VCaP (cell line): ENCODE measurements at regions not wholly inside any gene's neighbourhood (a gene's known extent, or its start where the extent isn't known, plus 50 kb on each side); places are given as distances from the start of the nearest gene placed in this dataset.

Source experiments
- H3K27ac ChIP-seq: fragments of 450-650 bp; 2 replicates; pipeline ENCODE4 v1.5.1; 2017
- TF ChIP-seq, protein P1 (sequence below): fragments of 450-650 bp; conservative IDR thresholded peaks from 2 replicates; pipeline ENCODE4 v1.5.1; 2017; ENCODE audit warnings: mild to moderate bottlenecking, moderate library complexity

DNA sequence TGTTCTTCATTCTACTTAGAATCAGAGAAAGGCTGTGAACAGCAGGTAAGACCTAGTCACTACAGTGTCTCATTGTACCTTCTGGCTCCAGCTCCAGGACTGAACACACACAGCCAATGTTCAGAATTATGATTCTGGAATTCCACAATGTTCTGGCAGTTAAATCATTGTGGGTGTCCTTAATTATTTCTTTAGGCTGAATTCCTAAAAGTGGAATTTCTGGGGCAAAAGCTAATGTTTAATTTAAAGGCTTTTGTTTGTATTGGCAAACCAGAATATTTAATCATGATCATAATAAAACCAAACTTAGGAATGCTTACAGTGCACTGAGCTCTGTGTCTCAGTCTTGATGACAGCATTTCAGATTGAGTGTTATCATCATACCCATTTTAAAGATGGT lies 67.0 kb upstream of the FAT1 start:
- H3K27ac ChIP-seq, result peak overlapping the region; percentile 54
- TF ChIP-seq, protein P1, sequence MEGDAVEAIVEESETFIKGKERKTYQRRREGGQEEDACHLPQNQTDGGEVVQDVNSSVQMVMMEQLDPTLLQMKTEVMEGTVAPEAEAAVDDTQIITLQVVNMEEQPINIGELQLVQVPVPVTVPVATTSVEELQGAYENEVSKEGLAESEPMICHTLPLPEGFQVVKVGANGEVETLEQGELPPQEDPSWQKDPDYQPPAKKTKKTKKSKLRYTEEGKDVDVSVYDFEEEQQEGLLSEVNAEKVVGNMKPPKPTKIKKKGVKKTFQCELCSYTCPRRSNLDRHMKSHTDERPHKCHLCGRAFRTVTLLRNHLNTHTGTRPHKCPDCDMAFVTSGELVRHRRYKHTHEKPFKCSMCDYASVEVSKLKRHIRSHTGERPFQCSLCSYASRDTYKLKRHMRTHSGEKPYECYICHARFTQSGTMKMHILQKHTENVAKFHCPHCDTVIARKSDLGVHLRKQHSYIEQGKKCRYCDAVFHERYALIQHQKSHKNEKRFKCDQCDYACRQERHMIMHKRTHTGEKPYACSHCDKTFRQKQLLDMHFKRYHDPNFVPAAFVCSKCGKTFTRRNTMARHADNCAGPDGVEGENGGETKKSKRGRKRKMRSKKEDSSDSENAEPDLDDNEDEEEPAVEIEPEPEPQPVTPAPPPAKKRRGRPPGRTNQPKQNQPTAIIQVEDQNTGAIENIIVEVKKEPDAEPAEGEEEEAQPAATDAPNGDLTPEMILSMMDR, result no peak

DNA sequence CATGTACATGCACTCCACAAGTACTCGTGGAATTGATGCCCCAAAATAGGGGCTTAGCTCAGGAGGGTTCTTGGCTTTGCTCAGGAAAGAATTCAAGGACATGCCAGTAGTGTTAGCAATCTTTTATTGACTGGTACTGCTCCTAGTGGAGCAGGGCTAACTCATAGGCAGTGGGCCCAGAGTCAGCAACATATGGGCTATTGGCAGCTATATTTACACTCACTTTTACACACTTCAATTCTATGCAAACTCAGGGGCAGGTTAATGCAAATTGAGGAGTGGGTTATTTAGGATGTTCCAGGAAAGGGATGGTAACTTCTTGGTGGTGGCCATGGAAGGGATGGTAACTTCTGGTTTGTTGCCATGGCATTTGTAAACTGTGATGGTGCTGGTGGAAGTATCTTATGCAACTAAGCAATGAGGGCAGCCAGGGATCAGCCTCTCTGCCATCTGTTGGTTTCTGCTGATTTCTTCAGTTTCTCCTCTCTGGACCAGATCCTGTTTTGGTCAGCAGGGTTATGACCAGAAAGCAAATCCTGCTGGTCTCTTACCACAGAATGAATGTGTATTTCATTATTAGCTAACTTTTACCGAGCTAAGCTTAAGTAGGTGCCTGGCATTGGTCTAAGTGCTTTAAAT lies 69.2 kb upstream of the FAT1 start:
- TF ChIP-seq, protein P1, result no peak
- H3K27ac ChIP-seq, result no peak overlapping the region

DNA sequence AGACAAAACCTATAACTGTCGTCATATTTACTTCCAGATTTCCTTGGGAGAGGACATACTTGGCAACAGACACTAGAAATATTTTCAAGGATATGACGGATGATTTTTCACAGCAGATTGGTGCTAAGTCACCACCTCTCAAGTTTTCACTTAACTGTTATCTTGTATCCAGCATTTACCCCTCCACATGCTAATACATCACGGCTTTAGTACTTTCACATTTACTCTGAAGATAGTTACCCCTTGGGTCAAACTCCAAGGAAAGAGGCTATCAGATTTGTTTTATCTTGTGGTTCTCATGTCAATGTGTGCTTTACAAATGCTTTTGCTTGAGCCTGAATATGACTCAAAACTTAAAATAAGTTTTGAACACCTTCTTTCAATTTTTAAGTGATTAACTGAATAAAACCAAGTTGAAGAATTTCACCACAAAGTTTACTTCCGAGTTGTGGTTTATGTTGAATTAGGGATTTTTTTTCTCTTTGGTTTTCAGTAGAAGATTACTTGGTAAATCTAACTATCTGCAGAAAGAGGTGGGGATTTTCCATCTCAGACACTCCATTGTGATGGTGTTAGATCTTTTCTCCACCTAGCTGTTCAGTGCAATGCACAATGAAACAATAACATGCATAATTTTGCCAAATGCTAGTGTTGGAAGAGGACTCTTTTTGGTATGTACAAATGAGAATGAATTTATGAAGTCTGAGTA lies 75.4 kb upstream of the FAT1 start:
- TF ChIP-seq, protein P1, result no peak
- H3K27ac ChIP-seq, result no peak overlapping the region

DNA sequence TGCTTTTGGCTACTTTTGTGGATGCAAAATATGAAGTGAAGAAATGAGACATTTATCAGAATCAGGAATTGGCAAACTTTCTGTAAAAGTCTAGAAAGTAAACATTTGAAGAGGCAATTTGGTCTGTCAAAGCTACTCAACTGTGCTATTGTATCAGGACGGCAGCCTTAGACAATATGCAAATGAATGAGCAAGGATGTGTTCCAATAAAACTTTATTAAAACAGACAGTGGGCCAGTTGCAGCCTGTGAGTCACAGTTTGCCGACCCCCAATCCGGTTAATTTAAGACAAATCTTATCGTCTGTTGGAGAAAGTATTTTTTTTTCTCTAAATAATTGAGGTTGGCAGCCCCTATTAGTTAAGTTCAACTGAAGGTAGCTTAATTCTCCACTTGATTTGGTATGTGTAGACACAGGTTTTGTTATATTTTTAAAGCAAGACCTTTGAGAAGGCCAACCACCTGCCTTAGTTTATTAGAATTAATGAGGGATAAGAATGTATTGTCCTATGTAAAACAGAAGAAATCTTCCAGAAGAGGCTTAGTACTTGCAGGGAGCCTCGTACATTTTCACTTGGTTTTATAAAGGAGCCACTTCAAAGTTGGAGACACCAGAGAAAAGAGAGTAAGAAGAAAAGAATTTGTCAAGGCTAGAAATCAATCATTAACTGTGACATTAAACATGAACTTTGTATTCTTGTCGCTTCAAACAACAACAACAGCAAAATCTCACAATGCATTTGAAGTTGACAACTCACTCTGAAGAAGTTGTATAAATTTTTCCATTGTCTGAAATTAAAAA lies 81.6 kb upstream of the FAT1 start:
- no peak overlapping the region for H3K27ac ChIP-seq
- TF ChIP-seq, protein P1, result no peak

DNA sequence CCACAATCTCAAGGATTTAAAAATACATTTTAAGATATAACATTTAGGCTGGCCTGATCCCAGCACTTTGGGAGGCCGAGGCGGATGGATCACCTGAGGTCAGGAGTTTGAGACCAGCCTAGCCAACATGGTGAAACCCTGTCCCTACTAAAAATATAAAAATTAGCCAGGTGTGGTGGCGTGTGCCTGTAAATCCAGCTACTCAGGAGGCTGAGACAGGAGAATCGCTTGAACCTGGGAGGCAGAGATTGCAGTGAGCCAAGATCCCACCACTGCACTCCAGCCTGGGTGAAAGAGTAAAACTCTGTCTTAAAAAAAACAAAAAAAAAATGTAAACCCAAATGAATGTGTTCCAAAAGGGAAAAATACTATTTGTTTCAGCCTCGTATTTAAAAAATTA lies 82.3 kb upstream of the FAT1 start:
- H3K27ac ChIP-seq, result peak overlapping the region; percentile 79

DNA sequence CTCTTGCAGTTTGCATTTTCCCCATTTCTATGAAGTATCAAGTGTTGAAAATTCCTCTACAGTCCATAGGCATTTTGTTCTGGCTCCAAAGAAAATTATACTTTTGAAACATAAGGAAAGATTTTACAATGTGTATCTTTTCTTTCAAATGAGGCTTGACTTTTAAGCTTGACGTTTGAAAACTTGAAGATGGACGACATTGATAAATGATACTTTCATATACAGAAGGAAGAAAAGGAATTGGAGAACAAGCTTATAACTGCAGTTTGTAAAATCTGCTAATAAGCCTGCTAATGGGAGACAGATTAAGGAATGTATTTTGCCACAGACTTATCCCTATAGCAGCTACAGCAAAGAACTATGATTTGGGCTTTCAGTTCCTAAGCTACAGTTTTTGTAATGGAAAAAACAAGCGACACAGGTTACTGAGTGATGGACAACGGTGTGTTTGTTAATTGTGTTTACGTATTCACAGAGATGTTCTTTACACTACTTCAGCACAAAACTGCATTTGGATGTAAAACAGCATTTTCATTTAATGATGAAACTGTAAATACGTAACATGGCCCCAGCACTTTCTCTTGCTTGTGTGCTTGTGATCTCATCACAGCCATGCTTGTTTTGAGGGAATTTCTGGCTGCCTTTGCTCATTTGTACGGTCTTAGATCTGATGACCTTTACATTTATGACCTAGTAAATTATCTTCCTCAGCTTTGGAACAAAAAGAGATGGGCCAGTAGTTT lies 83.2 kb upstream of the FAT1 start:
- H3K27ac ChIP-seq, result peak overlapping the region; percentile 79
- TF ChIP-seq, protein P1, result no peak

DNA sequence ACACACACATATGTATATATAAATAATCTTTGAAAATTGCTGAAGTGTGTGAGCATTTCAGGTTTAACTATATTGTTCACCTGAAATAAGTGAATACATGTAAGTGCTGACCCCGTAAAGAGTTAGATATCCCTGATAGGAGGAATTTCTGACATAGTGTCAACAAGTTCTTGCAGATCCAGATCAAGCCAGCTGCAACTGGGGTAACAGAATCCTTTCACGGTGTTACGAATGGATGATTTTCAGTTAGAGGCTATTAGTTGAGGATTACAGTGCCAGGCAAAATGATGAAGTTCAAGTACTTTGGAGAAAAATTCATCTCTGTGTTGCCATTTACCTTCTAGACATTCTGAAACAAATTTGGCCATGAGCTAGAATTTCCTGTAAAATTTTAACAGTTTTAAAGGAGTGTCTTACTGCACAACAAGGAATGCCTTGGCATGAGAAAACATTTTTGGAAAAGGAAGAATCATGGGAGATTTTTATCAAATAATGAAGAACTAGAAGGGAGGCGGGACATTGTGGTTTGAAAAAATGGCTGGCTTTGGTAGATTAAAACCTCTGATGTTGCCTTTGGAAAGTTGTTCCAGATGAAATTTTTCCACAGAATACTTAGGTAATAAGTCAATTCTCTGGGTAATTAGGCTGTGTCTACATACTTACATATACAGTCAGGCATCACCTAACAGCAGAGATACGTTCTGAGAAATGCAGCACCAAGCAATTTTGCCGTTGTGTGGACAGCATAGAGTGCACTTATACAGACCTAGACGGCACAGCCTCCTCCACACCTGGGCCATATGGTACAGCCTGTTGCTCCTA lies 84.4 kb upstream of the FAT1 start:
- H3K27ac ChIP-seq, result peak overlapping the region; percentile 79

More for the DNA sequence above, 84.4 kb upstream of the FAT1 start:
- TF ChIP-seq, protein P1, result no peak
